Kidney capillary endothelial cell (primary cell): ENCODE measurements at regions not wholly inside any gene's neighbourhood (a gene's known extent, or its start where the extent isn't known, plus 50 kb on each side); places are given as distances from the start of the nearest gene placed in this dataset.

Experiments used
- DNase-seq: peaks from one replicate; pipeline ENCODE4 v3.0.0-alpha.2; 2018; ENCODE audit warnings: low spot score

DNA sequence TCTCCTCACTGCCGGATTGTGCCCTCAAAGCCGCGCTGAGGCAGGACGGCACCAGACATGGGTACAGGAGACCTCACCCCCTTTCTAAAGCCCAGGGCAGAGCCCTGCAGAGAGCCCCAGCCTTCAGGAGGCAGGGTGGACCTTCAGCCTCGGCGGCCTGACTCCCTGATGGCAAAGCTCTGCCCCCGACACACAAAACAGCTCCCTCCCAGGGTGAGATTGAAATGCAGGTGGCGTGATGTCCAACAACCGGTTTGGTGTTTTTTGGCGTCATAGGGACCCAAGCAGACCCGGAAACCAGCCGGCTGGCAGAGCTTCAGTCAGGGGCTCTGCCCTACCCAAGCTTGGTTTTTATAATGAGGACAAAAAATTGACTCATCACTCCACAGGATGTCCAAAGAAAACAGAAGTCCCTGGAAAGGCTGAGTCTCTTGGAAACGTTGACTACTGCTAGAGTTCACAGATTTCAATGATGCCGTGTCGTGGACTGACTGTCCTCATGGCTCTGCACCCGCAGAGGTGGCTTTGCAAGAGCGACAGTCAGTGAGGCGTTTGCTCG lies 275.2 kb upstream of the IRX1 start:
- DNase-seq: peak; percentile 20

DNA sequence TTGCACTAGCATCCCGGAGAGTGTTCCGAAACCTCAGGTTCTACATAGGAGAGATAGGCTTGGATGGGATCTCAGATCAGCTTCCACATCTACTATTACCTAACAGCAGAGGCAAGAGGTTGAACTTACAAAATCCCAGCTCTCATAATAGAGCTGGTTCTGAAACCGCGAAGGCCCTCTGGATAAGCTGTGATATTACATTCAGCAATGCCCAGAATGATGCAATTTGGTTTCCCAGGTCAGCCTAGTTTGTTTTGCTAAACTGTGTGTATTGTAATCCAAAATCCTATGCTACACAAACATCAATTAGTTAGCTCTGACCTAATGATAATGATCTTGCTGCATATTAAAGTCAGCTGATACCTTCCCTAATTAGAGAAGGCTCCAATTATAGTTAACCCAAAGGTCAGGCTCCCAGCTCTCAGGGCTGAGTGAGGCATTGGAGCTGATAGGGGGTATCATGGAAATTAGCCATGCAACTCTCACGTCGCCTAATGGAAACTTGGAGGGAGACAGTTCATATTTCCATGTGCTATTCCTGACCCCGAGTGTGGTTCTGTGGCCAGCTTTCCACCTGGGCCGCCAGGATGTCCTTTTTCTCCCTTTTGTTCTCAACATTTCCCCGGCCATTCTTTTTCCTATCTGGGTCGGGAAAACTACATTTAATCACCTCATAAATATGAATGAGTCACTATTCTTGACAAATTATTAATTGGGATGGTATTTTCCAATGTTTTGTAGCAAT lies 278.4 kb upstream of the IRX1 start:
- DNase-seq: no peak

DNA sequence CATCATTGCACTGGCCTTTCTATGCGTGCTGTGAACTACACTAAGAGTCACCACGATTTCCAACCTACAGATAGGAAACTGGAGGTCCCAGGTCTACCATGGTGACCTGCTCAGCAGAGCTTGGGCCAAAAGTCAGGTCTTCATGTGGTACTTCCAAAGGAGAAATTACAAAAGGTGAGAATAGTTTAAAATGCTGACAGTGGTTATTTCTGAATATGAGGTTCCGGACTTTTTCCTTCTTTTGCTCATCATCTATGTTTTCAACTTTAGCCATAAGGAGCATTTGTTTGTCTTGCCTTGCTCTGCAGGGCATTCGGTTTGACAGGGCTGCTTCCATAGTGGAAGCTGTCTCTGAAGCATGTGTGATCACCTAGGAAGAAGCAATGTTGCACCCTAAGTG lies 282.1 kb upstream of the IRX1 start:
- DNase-seq: no peak

DNA sequence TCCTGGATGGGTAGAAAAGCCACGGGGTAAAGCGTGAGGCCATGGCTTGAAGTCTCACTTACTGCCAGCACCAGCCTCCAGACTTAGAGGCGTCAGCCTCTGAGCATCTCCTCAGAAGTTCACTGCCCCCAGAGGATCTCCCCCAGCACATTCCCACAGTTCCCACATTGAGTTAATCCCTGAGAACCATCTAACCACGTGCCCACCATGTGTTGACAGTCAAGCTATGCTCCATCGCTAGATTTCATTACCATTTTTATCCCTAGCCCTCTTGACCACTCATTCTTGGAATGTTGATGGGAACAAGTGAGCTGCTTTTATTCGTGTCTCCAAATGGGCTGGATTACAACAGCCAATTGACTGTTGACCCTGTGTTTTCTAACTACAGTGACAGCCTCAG lies 283.3 kb upstream of the IRX1 start:
- DNase-seq: no peak

DNA sequence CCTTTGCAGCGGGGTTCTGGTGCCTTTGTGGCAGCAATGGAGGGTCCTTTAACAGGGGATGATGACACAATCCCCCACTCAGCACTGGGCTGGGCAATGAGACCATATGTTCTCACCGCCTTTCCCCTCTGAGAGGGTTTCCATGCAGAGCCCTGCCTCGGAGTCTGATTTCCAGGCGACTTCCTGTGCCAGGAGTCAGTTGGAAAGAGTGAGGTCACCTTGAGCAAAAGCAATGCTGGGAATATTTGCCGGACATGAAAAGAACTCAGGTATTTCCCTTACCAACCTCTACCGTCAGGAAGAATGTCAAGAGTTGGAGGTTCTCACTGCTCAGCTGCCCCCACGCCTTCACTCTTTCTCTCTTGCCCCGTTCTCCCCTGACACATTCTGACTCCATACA lies 284.2 kb upstream of the IRX1 start:
- DNase-seq: no peak

DNA sequence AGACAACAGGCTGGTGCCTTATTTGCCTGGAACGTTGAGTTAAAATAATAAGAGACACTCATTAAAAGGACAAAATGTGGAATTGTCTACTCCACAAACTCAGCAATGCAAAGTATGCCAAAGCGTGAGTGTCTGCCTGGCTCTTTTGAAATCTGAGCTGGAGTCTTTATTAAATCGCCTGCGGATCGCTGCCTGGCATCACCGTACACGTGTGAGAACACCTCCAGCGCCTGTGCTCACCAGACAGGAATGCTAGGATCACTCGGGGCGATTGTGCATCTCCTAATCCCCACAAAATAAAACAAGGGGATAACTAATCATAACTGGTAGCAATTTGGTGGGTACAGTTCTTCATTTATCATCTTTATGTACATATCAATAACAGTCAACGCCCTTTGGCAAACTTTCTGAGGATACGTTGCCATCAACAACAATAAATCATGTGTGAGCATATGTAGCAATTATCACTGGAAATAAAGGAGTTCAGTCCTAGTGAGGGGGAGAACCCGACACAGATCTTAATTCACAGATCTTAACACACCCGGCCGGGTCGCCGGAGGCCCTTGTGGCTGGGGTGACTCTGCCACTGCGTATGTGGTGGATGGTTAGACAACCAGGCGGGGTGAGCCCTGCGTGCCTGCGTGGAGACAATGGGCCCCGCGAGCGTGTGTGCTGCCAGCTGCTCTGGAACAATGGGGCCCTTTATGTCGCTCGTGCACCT lies 284.9 kb upstream of the IRX1 start:
- DNase-seq: no peak

DNA sequence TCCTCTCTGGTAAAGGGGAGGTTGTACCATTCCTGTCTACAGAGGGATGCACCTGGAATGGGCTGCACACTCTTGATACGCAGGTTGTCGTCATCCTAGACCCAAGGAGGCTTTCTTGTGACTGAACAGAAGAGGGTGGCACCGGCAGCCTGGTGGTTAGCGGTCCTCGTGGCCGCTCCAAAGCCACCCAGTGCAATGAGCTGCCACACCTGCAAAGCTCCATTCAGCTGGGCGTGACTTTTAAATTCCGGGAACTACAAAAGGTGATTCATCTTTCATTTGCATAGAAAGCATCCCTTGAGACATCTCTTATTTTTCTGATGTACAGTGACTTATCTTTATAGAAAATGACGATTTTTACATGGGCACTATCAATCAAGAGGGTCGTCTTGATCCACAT lies 286.1 kb upstream of the IRX1 start:
- DNase-seq: no peak

DNA sequence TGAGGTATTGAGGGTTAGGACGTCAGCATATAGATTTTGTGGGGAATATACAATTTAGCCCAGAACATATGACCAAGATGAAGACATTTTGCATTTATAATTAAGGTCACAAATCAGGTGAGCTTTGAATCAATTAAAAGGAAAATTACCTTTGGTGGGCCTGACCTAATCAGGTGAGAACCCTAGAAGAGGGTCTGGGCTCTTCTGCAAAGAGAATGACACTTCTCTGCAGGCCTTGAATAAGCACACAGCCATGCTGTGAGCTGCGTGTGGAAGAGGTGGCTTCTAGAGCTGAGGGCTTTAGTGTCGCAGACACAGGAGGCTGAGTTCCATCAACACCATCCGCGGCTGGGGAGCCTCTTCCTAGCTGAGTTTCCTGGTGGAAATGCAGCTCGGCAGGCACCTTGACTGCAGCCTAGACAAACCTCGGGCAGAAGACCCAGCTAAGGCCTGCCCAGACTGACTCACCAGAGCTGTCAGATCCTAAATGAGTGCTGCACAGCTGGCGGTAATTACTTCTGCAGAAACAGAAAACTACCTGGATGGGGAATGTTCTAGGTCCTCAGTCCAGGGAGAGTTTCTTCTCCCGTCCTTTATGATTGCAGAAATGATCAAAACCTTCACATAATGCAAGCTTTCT lies 287.5 kb upstream of the IRX1 start:
- DNase-seq: no peak

DNA sequence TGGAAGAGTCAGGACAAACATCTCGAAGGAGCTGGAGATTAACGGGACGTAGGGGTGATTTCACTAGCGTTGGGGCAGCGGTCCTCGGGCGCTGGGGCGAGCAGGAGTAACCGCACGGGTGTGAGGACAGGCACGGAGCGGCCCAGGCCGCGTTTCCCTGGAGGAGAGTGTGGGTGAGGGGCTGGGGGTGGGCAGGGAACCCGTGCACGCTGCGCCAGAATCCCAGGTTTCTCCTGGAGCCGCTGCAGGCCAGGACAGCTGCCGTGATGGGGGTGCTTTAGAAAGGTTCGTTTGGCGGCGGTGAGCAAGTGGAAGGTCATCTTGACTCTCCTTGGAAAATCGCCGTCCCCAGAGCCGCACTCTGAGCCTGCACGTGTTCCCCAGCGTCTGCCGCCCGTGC lies 290.2 kb upstream of the IRX1 start:
- no peak for DNase-seq

DNA sequence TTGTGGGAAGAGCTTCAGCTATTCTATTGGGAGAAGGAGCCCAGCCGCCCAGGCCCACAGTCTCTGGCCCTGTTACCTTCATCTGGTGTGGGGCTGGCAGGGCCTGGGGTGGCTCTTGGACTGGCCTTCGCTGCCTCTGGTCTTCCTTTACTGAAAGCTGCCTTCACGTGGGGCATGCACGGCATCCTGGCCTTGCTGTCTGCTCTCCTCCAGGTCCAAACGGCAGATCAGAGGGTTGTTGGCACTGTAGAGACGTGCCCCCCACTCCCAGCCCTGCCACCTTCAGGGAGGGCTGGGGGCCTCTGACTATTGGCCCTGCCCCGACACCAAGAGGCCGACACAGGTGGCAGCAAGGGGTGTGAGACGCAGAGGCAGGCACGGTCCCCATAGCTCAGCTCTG lies 291.3 kb upstream of the IRX1 start:
- DNase-seq: no peak

DNA sequence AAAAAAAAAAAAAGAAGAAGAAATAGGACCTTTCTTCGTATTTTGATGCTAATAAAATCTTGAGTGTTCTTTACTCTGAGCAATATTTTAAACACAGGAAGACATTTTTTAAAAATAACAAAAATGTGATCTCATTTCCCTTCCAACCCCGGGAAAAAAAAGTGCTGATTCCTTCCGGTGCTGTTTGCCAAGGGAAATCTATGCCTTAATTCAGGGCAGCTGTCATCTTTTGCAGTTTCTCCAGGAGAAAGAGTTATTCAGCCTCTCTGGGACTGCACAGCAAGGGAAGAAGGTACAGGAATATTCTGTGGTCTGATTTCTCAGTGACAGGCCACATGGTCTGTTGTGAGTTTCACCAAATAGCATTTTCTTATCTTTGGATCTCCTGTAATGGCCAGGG lies 291.9 kb upstream of the IRX1 start:
- DNase-seq: peak; percentile 72

DNA sequence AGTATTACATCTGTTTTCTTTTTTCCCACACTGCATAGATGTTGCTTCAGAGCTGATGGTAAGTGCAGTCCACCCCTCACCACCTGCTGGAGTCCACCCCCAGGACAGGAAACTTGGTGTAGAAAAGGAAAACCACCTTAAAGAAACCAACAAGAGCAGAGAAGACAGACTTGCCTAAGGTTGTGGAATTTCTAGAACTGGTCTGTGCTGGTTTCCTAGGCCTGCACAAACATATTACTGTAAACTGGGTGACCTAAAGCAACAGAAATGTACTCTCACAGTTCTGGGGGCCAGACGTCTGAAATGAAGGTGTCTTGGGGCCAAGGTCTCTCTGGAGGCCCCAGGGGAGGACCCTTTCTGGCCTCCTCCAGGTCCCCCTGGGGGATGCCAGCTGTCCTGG lies 293.4 kb upstream of the IRX1 start:
- DNase-seq: no peak

DNA sequence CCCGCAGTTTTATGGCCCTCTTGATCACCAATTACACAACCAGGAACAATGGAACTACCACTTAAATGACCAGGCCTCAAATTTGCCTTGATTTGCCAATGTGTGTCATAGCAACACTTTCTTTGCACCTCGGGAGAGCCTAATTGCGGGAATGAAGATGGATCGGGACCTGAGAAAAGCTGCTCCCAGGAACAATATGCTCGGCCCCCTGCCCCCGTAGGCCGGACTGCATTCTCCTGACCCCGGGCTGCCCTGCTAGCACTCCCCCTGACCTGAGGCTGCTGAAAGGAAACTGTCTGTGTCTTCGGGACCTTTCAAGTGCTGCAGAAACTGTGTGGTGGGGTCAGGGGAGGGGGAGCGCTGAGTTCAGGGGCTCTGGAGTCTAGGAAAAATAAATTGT lies 294.3 kb upstream of the IRX1 start:
- DNase-seq: no peak

DNA sequence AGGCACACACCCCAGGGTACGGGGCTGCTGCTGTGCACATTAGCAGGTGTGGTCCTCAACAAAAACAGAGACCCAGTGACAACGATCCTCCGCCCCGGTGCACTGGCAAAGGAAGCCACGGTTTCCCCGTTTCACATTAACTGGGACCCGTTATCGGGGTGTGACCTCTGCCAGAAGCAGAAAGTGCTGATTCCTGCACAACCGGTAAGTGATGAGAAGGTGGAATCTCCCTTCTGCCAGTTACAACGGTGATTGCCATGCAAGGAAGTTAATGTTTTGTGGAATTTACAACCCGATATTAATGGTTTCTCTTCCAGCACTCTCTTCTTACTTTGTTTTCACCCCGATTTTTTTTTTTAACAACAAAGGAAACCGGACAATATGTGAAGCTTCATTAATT lies 294.9 kb upstream of the IRX1 start:
- DNase-seq: no peak

DNA sequence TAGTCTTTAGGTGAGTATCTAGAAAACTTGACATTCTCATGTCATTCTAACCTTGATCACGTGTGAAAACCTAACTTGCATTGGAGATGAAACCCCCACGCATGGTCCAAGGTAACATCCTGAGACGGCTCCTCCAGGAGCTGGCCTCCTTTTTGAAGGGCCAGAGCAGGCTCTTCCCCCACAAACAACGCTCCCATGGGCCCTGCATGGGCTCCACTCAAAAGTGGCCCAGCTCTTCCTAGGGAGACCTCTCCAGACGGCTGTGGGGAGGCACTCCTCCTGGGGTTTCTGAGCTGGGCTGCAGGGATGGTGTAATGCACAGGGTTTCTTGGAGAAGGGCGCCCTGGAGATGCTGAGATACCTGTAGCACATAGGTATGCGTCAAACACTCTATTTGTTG lies 296.2 kb upstream of the IRX1 start:
- DNase-seq: no peak

DNA sequence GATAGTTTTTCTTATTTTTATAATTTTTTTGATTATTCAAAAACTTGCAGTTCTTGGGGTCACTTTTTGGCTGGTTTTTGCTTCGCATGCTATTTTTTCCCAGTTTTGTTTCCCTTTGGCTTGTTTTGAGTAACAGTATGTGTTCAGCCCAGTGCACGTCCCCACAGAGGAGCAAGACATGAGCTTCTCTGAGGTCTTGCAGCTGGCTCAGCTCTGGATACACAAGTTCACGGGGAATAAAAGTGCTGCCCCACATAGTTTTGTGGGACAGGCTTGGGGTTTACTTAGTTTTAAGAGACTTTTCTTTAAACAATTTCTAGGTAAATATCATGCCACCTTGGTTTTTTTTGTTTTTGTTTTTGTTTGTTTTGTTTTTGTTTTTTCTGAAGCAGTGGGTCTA lies 297.8 kb upstream of the IRX1 start:
- DNase-seq: no peak

DNA sequence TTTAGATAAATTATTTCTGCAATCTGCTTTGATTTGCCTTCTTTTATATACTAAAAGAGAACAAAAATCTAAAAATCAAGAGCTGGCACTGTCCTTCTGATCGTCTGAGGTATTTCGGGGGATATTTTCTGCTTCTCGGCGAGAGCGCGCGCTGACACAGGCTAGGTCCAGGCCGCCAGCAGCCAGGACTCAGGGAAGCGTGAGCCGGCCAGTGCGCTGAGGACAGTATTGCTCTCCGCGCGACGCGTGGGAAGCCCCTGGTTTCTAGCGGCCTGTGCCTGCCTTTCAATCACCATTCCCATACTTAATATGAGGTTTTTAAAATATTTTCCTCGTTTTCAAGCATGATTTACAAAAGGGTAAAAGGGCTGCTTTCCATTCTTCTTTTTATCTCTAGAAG lies 307.3 kb upstream of the IRX1 start:
- DNase-seq: no peak

DNA sequence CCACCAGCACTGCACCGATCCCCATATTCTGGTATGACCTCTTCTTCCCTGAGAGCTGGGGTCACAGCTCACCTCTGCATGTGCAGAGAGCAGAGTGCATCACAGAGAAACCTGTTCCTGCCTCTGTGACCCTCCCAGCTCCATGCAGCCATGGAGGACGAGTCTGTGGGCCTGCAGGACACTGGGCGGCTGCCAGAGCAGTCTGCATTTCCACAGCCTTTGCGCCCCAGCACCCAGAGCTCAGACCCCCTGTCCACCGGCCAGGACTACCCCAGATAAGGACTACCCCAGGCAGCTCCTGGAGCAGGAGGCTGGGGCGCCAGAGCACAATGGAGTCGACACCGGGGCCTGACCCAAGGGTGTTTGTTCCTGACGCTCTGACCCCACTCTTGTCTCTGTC lies 308.1 kb upstream of the IRX1 start:
- no peak for DNase-seq

DNA sequence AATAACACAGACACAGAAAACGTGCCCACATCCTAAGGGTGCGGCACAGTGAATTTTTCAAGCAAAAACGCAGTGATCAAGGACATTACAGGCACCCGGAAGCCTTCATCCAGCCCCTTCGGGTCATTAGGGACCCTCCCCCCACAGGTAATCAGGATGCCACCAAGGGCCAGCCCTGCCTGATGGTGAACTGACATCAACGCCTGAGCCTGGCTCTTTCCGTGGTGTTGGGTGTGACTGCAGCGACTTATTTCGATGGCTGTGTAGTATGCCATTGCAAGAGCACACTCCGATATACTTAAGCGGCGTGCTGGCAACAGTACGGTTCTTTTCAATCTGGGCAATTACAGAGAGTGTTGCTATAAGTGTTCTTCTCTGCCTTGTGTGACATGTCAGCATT lies 310.0 kb upstream of the IRX1 start:
- DNase-seq: no peak

DNA sequence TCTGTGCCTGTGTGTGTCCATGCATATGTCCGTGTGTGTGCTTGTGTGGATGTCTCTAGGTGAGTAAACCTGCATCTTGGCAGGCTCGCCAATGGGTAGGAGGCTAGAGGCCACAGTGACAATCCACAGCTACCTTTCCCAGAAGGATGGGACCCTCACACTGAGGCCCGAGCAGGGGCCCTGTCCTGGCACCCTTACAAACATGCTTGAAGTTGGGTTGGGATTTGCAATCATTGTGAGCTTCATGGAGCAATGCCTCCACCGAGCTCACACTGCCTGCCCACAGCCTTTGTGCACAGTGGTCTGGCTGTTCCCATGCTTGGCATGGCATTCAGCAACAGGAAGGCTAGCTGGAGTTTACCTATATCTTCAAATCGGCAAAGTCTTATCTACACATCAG lies 311.1 kb upstream of the IRX1 start:
- DNase-seq: no peak

DNA sequence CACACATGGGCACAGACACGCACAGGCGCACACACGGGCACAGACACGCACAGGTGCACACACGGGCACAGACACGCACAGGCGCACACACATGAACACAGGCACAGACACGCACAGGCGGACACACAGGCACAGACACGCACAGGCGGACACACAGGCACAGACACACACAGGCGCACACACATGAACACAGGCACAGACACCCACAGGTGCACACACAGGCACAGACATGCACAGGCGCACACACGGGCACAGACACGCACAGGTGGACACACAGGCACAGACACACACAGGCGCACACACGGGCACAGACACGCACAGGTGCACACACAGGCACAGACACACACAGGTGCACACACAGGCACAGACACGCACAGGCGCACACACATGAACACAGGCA lies 312.8 kb upstream of the IRX1 start:
- DNase-seq: no peak

DNA sequence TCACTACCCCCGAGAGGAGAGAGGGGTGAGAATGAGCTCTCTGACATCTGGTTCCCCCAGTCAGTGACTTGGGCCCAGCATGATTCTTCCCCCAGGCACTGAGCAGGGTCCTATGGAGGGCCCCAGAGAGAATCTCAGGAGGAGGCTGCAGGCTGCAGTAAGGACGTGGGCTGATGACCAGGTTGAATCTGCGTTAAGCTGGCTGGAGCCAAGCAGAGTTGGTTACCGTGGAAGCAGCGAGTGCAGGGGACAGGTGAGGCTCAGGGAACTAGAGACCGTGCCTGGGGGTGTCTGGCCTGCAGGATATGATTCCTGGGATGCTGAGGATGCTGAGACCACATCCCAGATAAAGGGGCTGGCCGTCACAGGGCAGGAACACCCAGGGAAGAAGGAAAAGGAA lies 314.3 kb upstream of the IRX1 start:
- DNase-seq: no peak

DNA sequence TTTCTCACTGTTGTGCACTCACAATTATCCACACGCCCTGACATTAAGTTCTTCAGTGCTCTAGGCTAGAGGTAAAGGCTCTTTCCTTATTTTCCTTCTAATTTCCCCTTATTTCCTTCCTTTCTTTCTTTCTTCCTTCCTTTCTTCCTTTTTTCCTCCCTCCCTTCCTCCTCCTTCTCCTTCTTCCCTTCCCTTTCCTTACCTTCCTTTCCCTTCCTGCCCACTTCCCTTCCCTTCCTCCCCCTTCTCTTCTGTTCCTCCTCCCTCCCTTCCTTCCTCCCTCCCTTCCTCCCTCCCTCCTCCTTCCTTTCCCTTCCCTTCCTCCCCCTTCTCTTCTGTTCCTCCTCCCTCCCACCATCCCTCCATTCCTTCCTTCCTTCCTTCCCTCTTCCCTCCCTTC lies 317.0 kb upstream of the IRX1 start:
- no peak for DNase-seq
